HG03159 (cell line): ENCODE measurements at regions not wholly inside any gene's neighbourhood (a gene's known extent, or its start where the extent isn't known, plus 50 kb on each side); places are given as distances from the start of the nearest gene placed in this dataset.
"Not testable (repeated sequence)": the region's sequence is repeated elsewhere in the genome, so short reads cannot be mapped to it uniquely, and the experiment has no call there.

Source experiments
- ATAC-seq: cut with Tn5 transposase; IDR thresholded peaks from one replicate; pipeline ENCODE4 v1.9.1; 2021; ENCODE audit warnings: mild to moderate bottlenecking, moderate library complexity; ENCODE audit not compliant: unreplicated experiment

- no peak for ATAC-seq
Measured at GRCh38 chr1:191305370-191305769, 827.7 kb upstream of the BRINP3 start.

- no peak for ATAC-seq
Measured at GRCh38 chr1:191306916-191307315, 829.3 kb upstream of the BRINP3 start.

GRCh38 chr1:191320062-191320461 is 838.2 kb upstream of the RGS18 start:
- no peak for ATAC-seq

GRCh38 chr1:191327868-191328267 is 830.4 kb upstream of the RGS18 start:
- ATAC-seq = no peak

- no peak for ATAC-seq
Measured at GRCh38 chr1:191343816-191344215, 814.4 kb upstream of the RGS18 start.

- no peak for ATAC-seq
Measured at GRCh38 chr1:191346381-191346780, 811.9 kb upstream of the RGS18 start.

GRCh38 chr1:191348328-191348727 is 809.9 kb upstream of the RGS18 start:
- no peak for ATAC-seq

- ATAC-seq = no peak
Measured at GRCh38 chr1:191350938-191351337, 807.3 kb upstream of the RGS18 start.

GRCh38 chr1:191358724-191359123 is 799.5 kb upstream of the RGS18 start:
- ATAC-seq = no peak

- no peak for ATAC-seq
Measured at GRCh38 chr1:191366686-191367085, 791.6 kb upstream of the RGS18 start.

GRCh38 chr1:191368891-191369654 is 789.2 kb upstream of the RGS18 start:
- no peak for ATAC-seq

- no peak for ATAC-seq
Measured at GRCh38 chr1:191371626-191372025, 786.6 kb upstream of the RGS18 start.

- no peak for ATAC-seq
Measured at GRCh38 chr1:191388283-191388682, 770.0 kb upstream of the RGS18 start.

GRCh38 chr1:191396622-191397021 is 761.6 kb upstream of the RGS18 start:
- ATAC-seq = no peak

GRCh38 chr1:191398551-191398950 is 759.7 kb upstream of the RGS18 start:
- ATAC-seq = no peak

GRCh38 chr1:191405417-191405816 is 752.8 kb upstream of the RGS18 start:
- ATAC-seq = no peak

- ATAC-seq = no peak
Measured at GRCh38 chr1:191414981-191415640, 743.2 kb upstream of the RGS18 start.

GRCh38 chr1:191419842-191420241 is 738.4 kb upstream of the RGS18 start:
- ATAC-seq = no peak

- ATAC-seq = no peak
Measured at GRCh38 chr1:191427593-191427992, 730.7 kb upstream of the RGS18 start.

GRCh38 chr1:191432817-191433216 is 725.4 kb upstream of the RGS18 start:
- no peak for ATAC-seq

- no peak for ATAC-seq
Measured at GRCh38 chr1:191438979-191439378, 719.3 kb upstream of the RGS18 start.

GRCh38 chr1:191448279-191448678 is 710.0 kb upstream of the RGS18 start:
- not testable (repeated sequence) for ATAC-seq

GRCh38 chr1:191452586-191452985 is 705.7 kb upstream of the RGS18 start:
- ATAC-seq = no peak
